ENCODE measurements at regions not wholly inside any gene's neighbourhood (a gene's known extent, or its start where the extent isn't known, plus 50 kb on each side); places are given as distances from the start of the nearest gene placed in this dataset.

DNA sequence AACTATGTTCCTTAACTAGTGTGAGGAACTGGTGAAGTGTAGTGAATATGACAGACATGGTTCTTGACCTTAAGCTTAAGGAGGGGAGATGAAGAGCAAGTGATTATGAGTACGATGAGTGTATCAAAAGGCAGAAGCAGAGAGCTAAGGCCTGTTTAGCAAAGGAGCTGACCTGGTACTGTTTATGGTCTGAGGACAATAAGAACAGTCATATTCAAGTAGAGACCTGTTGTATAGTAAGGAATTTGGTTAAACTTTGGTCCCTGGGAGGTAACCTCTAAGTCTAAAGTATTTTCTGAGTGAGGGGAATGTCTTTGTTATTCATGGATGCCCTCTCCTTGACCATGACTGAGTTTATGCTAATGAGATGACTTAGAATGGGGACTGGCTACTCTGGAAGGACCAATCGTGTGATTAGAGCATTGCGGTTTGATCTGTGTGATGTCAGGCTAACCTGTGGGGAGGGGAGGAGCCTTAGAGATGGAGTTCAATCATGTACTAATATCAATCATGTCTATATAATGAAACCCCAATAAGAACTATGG is 389.3 kb downstream of the BMP4 start:
- H3K36me3 ChIP-seq (ENCODE audit: insufficient read depth, low read length) = no peaks in the 10 kb centered on the region
- H3K79me2 ChIP-seq (ENCODE audit: insufficient read depth, low read length) = no peaks in the 10 kb centered on the region
- H3K9me2 ChIP-seq (ENCODE audit: low read depth, low read length) = no peaks in the 10 kb centered on the region
- H4K20me1 ChIP-seq (ENCODE audit: insufficient read depth, low read length) = no peaks in the 10 kb centered on the region
- H3K9me3 ChIP-seq (ENCODE audit: low read length) = no peaks in the 10 kb centered on the region
- no peak overlapping the region for H2AFZ ChIP-seq (ENCODE audit: low read length)
- H3K4me2 ChIP-seq (ENCODE audit: low read length) = no peak overlapping the region
- no peaks in the 10 kb centered on the region for H3K27me3 ChIP-seq (ENCODE audit: insufficient read depth, low read length)
- no peak overlapping the region for H3K27ac ChIP-seq (ENCODE audit: low read depth, low read length, poor library complexity, severe bottlenecking)
- H3K4me1 ChIP-seq (ENCODE audit: insufficient read depth, low read length, severe bottlenecking) = no peaks in the 10 kb centered on the region
- H3K4me3 ChIP-seq (ENCODE audit: low read depth, low read length, poor library complexity, severe bottlenecking) = no peak overlapping the region
- TF ChIP-seq, protein P1, sequence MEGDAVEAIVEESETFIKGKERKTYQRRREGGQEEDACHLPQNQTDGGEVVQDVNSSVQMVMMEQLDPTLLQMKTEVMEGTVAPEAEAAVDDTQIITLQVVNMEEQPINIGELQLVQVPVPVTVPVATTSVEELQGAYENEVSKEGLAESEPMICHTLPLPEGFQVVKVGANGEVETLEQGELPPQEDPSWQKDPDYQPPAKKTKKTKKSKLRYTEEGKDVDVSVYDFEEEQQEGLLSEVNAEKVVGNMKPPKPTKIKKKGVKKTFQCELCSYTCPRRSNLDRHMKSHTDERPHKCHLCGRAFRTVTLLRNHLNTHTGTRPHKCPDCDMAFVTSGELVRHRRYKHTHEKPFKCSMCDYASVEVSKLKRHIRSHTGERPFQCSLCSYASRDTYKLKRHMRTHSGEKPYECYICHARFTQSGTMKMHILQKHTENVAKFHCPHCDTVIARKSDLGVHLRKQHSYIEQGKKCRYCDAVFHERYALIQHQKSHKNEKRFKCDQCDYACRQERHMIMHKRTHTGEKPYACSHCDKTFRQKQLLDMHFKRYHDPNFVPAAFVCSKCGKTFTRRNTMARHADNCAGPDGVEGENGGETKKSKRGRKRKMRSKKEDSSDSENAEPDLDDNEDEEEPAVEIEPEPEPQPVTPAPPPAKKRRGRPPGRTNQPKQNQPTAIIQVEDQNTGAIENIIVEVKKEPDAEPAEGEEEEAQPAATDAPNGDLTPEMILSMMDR (IDR thresholded peaks at IDR 0.05; ENCODE audit: low read length) = no peak
- TF ChIP-seq EZH2 (IDR thresholded peaks at IDR 0.05; ENCODE audit: borderline replicate concordance, low read length) = no peak
- no peak overlapping the region for H3K9ac ChIP-seq (ENCODE audit: low read length)
- no peaks in the 10 kb centered on the region for H3F3A ChIP-seq (ENCODE audit: insufficient read depth, low read length)

DNA sequence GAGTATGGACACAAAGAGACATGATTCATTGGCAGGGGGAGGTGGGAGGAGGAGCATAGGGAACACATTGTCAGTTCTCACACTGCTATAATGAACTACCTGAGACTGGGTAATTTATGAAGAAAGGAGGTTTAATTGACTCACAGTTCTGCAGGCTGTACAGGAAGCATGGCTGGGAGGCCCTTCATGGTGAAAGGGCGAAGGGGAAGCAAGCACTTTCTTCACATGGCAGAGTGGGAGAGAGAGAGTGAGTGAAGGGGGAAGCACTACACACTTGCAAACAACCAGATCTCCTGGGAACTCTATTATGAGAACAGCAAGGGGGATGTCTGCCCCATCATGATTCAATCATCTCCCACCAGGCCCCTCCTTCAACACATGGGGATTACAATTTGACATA is 391.8 kb downstream of the BMP4 start:
- H3K9ac ChIP-seq (ENCODE audit: low read length) = no peak overlapping the region
- no peak overlapping the region for H2AFZ ChIP-seq (ENCODE audit: low read length)
- TF ChIP-seq EZH2 (IDR thresholded peaks at IDR 0.05; ENCODE audit: borderline replicate concordance, low read length) = no peak
- TF ChIP-seq, protein P1 (IDR thresholded peaks at IDR 0.05; ENCODE audit: low read length) = no peak

DNA sequence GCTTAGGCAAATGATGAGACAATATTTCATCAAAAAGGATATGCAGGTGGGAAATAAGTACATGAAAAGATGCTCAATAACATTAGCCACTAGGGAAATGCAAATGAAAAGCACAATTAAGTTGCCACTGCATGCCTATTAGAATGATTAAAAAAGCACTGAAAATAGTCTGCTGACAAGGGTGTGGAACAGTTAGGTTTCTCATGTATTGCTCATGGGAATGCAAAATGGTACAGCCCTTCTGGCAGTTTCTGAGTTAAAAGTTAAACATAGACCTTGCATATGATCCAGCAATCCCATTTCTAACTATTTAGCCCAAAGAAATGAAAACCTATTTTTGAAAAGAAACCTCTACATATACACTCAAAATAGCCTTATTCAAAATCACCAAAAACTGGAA is 393.0 kb downstream of the BMP4 start:
- no peaks in the 10 kb centered on the region for H3K9me2 ChIP-seq (ENCODE audit: low read depth, low read length)
- no peaks in the 10 kb centered on the region for H3K4me1 ChIP-seq (ENCODE audit: insufficient read depth, low read length, severe bottlenecking)
- no peaks in the 10 kb centered on the region for H3K9me3 ChIP-seq (ENCODE audit: low read length)
- no peak overlapping the region for H3K9ac ChIP-seq (ENCODE audit: low read length)
- no peaks in the 10 kb centered on the region for H3K36me3 ChIP-seq (ENCODE audit: insufficient read depth, low read length)
- H4K20me1 ChIP-seq (ENCODE audit: insufficient read depth, low read length) = no peaks in the 10 kb centered on the region
- no peak overlapping the region for H3K4me3 ChIP-seq (ENCODE audit: low read depth, low read length, poor library complexity, severe bottlenecking)
- no peak overlapping the region for H2AFZ ChIP-seq (ENCODE audit: low read length)
- no peaks in the 10 kb centered on the region for H3F3A ChIP-seq (ENCODE audit: insufficient read depth, low read length)
- TF ChIP-seq, protein P1 (IDR thresholded peaks at IDR 0.05; ENCODE audit: low read length) = no peak
- TF ChIP-seq EZH2 (IDR thresholded peaks at IDR 0.05; ENCODE audit: borderline replicate concordance, low read length) = no peak
- H3K4me2 ChIP-seq (ENCODE audit: low read length) = no peak overlapping the region
- no peaks in the 10 kb centered on the region for H3K27me3 ChIP-seq (ENCODE audit: insufficient read depth, low read length)
- no peaks in the 10 kb centered on the region for H3K79me2 ChIP-seq (ENCODE audit: insufficient read depth, low read length)
- no peak overlapping the region for H3K27ac ChIP-seq (ENCODE audit: low read depth, low read length, poor library complexity, severe bottlenecking)

More for the DNA sequence above, 391.8 kb downstream of the BMP4 start:
- Histone ChIP-seq H3K36me3 (ENCODE audit: insufficient read depth, low read length) (no peaks in the 10 kb centered on the region), H3K27me3 (ENCODE audit: insufficient read depth, low read length) (no peaks in the 10 kb centered on the region), H3F3A (ENCODE audit: insufficient read depth, low read length) (no peaks in the 10 kb centered on the region), H3K27ac (ENCODE audit: low read depth, low read length, poor library complexity, severe bottlenecking) (no peak overlapping the region), H3K79me2 (ENCODE audit: insufficient read depth, low read length) (no peaks in the 10 kb centered on the region), H3K4me3 (ENCODE audit: low read depth, low read length, poor library complexity, severe bottlenecking) (no peak overlapping the region), H3K4me2 (ENCODE audit: low read length) (no peak overlapping the region), H3K9me2 (ENCODE audit: low read depth, low read length) (no peaks in the 10 kb centered on the region), H3K9me3 (ENCODE audit: low read length) (no peaks in the 10 kb centered on the region), H4K20me1 (ENCODE audit: insufficient read depth, low read length) (no peaks in the 10 kb centered on the region), H3K4me1 (ENCODE audit: insufficient read depth, low read length, severe bottlenecking) (no peaks in the 10 kb centered on the region)
